GM13976 (cell line): ENCODE measurements at regions not wholly inside any gene's neighbourhood (a gene's known extent, or its start where the extent isn't known, plus 50 kb on each side); places are given as distances from the start of the nearest gene placed in this dataset.

Source experiments
- DNase-seq: peaks from one replicate; pipeline ENCODE4 v3.0.0; 2012; ENCODE audit warnings: low spot score
- in situ Hi-C: fragments of 300-500 bp; cut with MboI; formaldehyde crosslinking; loops from one replicate; pipeline ENCODE4 v1.12.0; 2022; ENCODE audit warnings: low sequenced_read_pairs, mixed read lengths, inconsistent platforms; ENCODE audit not compliant: unreplicated experiment
- TF ChIP-seq, protein P1 (sequence below): IDR thresholded peaks from 2 replicates; pipeline ENCODE4 v1.5.1; 2012; ENCODE audit warnings: borderline replicate concordance, mild to moderate bottlenecking; ENCODE audit not compliant: insufficient read depth; ENCODE audit errors: extremely low read depth, missing control alignments, control extremely low read depth

GRCh38 chr4:35250331-35250730, 994.0 kb downstream of the ARAP2 start:
- DNase-seq = no peak
- in situ Hi-C loops = no loop called here
- TF ChIP-seq, protein P1, sequence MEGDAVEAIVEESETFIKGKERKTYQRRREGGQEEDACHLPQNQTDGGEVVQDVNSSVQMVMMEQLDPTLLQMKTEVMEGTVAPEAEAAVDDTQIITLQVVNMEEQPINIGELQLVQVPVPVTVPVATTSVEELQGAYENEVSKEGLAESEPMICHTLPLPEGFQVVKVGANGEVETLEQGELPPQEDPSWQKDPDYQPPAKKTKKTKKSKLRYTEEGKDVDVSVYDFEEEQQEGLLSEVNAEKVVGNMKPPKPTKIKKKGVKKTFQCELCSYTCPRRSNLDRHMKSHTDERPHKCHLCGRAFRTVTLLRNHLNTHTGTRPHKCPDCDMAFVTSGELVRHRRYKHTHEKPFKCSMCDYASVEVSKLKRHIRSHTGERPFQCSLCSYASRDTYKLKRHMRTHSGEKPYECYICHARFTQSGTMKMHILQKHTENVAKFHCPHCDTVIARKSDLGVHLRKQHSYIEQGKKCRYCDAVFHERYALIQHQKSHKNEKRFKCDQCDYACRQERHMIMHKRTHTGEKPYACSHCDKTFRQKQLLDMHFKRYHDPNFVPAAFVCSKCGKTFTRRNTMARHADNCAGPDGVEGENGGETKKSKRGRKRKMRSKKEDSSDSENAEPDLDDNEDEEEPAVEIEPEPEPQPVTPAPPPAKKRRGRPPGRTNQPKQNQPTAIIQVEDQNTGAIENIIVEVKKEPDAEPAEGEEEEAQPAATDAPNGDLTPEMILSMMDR = no peak

GRCh38 chr4:35250761-35251160, 993.6 kb downstream of the ARAP2 start:
- in situ Hi-C loops = no loop called here
- TF ChIP-seq, protein P1 = no peak
- DNase-seq = no peak

- in situ Hi-C loops = no loop called here
Measured at GRCh38 chr4:35252071-35252470, 992.2 kb downstream of the ARAP2 start.

DNA sequence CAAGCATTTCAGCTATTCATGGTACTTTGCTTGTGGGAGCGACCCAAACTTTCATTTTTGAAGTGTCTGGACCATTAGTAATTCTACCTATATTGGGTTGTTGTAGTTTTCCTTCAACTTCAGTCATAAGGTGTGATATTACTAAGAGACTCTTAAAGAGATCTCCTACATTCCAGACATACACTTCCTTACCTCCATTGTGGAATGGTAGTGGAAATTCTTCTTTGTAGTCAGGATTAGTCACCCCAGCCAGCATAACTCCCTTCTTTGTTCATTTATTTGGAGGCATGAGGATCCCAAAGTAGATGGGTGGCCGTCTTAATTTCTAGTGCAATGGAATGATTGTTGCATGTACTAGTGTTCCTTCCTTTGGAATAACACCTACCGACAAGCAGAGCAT, 991.4 kb downstream of the ARAP2 start:
- DNase-seq = no peak
- TF ChIP-seq, protein P1 = no peak
- in situ Hi-C loops = no loop called here

More at GRCh38 chr4:35252071-35252470, 992.2 kb downstream of the ARAP2 start:
- TF ChIP-seq, protein P1 = no peak
- DNase-seq = no peak

- TF ChIP-seq, protein P1 = no peak
- in situ Hi-C loops = no loop called here
- no peak for DNase-seq
Measured at GRCh38 chr4:35253331-35253730, 991.0 kb downstream of the ARAP2 start.

DNA sequence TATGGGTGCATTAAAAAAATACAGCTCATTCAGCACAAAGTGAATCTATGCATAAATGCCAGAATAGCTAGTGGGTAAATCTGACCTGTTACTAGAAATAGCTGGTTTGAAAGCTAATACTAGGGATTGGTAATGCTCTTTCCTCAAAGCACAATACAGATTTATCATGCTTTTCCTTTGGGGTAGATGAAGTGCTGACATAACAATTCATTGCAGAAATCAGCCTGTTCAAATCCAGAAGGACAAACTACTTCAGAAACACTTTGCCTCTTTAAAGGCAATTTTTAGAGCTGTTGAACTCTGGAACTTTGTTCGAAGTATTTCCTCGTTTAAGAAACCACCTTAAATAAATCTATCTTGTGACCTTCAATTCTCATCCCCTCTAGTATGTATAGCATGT, 957.9 kb downstream of the ARAP2 start:
- DNase-seq = no peak
- in situ Hi-C loops = no loop called here
- TF ChIP-seq, protein P1 = no peak
